Lung (tissue), 11 donors: ENCODE measurements at regions not wholly inside any gene's neighbourhood (a gene's known extent, or its start where the extent isn't known, plus 50 kb on each side); places are given as distances from the start of the nearest gene placed in this dataset.
A peak's percentile ranks its signal among the peaks of the same experiment; 100 is the strongest.

Experiments
- ATAC-seq: fragments of 200-7000 bp; cut with Tn5 transposase; one replicate; pipeline ENCODE4 v1.9.1; 2020; ENCODE audit warnings: moderate number of reproducible peaks; ENCODE audit not compliant: insufficient read depth, low FRiP score
- DNase-seq, 3 donors: peaks; one replicate each; pipeline ENCODE4 v3.0.0-alpha.2; 2013 to 2017
- H3K27ac ChIP-seq, 2 donors: one replicate each; pipeline ENCODE4 v1.5.1; 2013; ENCODE audit warnings: mild to moderate bottlenecking in 2 of 2, moderate library complexity in 2 of 2, control low read depth in 1 of 2, inconsistent platforms in 1 of 2, low read depth in 1 of 2, low read length in 1 of 2
- H3K27me3 ChIP-seq, 3 donors: one replicate each; pipeline ENCODE4 v1.5.1; 2013; ENCODE audit warnings: low read length in 2 of 3; ENCODE audit not compliant: control insufficient read depth in 3 of 3, insufficient read depth in 3 of 3
- H3K36me3 ChIP-seq, 4 donors: one replicate each; pipeline ENCODE4 v1.5.1; 2013; ENCODE audit warnings: low read length in 4 of 4, mild to moderate bottlenecking in 1 of 4, moderate library complexity in 1 of 4; ENCODE audit not compliant: control insufficient read depth in 4 of 4, insufficient read depth in 4 of 4
- H3K4me1 ChIP-seq, 5 donors: one replicate each; pipeline ENCODE4 v1.5.1; 2013; ENCODE audit warnings: low read length in 5 of 5, mild to moderate bottlenecking in 2 of 5, moderate library complexity in 1 of 5; ENCODE audit not compliant: control insufficient read depth in 5 of 5, insufficient read depth in 5 of 5
- H3K4me3 ChIP-seq: one replicate; pipeline ENCODE4 v1.5.1; 2013; ENCODE audit warnings: mild to moderate bottlenecking, control low read depth, moderate library complexity
- H3K9ac ChIP-seq, 2 donors: one replicate each; pipeline ENCODE4 v1.5.1; 2013; ENCODE audit warnings: low read length in 2 of 2, control low read depth in 1 of 2; ENCODE audit not compliant: insufficient read depth in 1 of 2
- H3K9me3 ChIP-seq, 4 donors: one replicate each; pipeline ENCODE4 v1.5.1; 2013; ENCODE audit warnings: low read length in 3 of 4, mild to moderate bottlenecking in 1 of 4, moderate library complexity in 1 of 4; ENCODE audit not compliant: control insufficient read depth in 4 of 4, insufficient read depth in 3 of 4
- CTCF ChIP-seq: IDR thresholded peaks from 2 replicates; pipeline ENCODE4 v1.5.1; 2012; ENCODE audit warnings: mild to moderate bottlenecking; ENCODE audit errors: control extremely low read depth, extremely low read depth
- WGBS, 2 donors: extraction: QIAGEN DNeasy Blood & Tissue Kit; methylation state at CpG; one replicate each; pipeline ENCODE4 v1.1.7; 2013; 5-methylcytosine and 5-hydroxymethylcytosine counted together
- donor health status: control.
- donor health status: control.
- donor health status: Bipolar disorder and iron deficiency.
- donor health status: healthy.
- donor health status: DM: yes; HTN: yes; CAD: no.

- no peak for TF ChIP-seq CTCF
- H3K27me3 ChIP-seq = no peaks in the 10 kb centered on the region
- WGBS, 2 donors = 86 to 91% methylated on average over 4 of the region's 4 CpGs
- H3K36me3 ChIP-seq = no peaks in the 10 kb centered on the region
- no peak overlapping the region for H3K4me3 ChIP-seq
- H3K9ac ChIP-seq = no peak overlapping the region
- H3K9me3 ChIP-seq = no peaks in the 10 kb centered on the region
- no peak for ATAC-seq
- H3K27ac ChIP-seq = no peak overlapping the region
- no peak for DNase-seq
- H3K4me1 ChIP-seq = no peaks in the 10 kb centered on the region
These were observed 257.1 kb upstream of the PCDH20 start for GRCh38 chr13:61672756-61673155.

GRCh38 chr13:61670384-61671161, 254.9 kb upstream of the PCDH20 start:
- 90 to 92% methylated on average over 19 of the region's 19 CpGs for WGBS, 2 donors
- no peak overlapping the region for H3K9ac ChIP-seq
- no peak overlapping the region for H3K4me3 ChIP-seq
- ATAC-seq (no peak), DNase-seq (no peak)
- no peaks in the 10 kb centered on the region for H3K36me3 ChIP-seq
- no peaks in the 10 kb centered on the region for H3K27me3 ChIP-seq
- H3K4me1 ChIP-seq = no peaks in the 10 kb centered on the region
- no peak for TF ChIP-seq CTCF
- H3K9me3 ChIP-seq = no peaks in the 10 kb centered on the region
- H3K27ac ChIP-seq = no peak overlapping the region

- Histone ChIP-seq H3K4me3 (no peak overlapping the region), H3K27me3 (no peaks in the 10 kb centered on the region), H3K9ac (no peak overlapping the region), H3K27ac (no peak overlapping the region), H3K4me1 (no peaks in the 10 kb centered on the region), H3K9me3 (peaks cover 0 to 4% (median 0%) of the 10 kb centered on the region in 4 donors), H3K36me3 (no peaks in the 10 kb centered on the region)
- TF ChIP-seq CTCF = no peak
- peak in 1 of 3 donors; percentile 45 for DNase-seq
- peak; percentile 27 for ATAC-seq
- WGBS, 2 donors = 62 to 76% methylated on average over 11 of the region's 11 CpGs
These were observed 249.4 kb upstream of the PCDH20 start for GRCh38 chr13:61664801-61665705.
